ENCODE measurements at regions not wholly inside any gene's neighbourhood (a gene's known extent, or its start where the extent isn't known, plus 50 kb on each side); places are given as distances from the start of the nearest gene placed in this dataset.
"Not testable (repeated sequence)": the region's sequence is repeated elsewhere in the genome, so short reads cannot be mapped to it uniquely, and the experiment has no call there.

DNA sequence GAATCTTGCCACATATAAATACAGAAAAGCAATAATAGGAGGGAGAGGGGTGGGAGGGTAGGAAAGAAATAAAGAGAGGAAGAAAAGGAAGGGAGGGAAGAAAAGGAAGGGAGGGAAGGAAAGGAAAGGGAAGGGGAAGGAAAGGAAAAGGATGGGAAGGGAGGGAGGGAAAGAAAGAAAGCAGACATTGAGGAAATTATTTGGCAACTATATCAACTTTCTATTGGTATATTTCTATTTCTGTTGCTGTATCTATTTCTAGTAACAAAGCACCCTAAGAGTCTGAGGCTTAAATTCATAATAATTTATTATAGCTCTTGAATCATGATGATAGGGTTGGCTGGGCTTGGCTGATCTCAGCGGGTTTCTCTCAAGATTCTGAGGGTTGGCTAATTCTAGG is 648.0 kb downstream of the CCDC85A start:
- H3K36me3 ChIP-seq (ENCODE audit: control insufficient read depth, insufficient read depth, low read length): no peaks in the 10 kb centered on the region
- 80% methylated on average over 1 of the region's 1 CpG; no CpG with 5 or more reads in 1 of the 2 experiments for WGBS, 2 experiments (ENCODE audit: insufficient coverage in 2 of 2)
- H3K4me3 ChIP-seq (ENCODE audit: extremely low read depth, insufficient read depth, low read length, poor library complexity, severe bottlenecking): no peak overlapping the region
- no peaks in the 10 kb centered on the region for H3K9me3 ChIP-seq (ENCODE audit: control insufficient read depth, low read length)
- H3K4me1 ChIP-seq (ENCODE audit: control insufficient read depth, insufficient read depth, low read length, poor library complexity, severe bottlenecking): no peaks in the 10 kb centered on the region
- no peak overlapping the region for H3K27ac ChIP-seq (ENCODE audit: low read depth, low read length, severe bottlenecking)

DNA sequence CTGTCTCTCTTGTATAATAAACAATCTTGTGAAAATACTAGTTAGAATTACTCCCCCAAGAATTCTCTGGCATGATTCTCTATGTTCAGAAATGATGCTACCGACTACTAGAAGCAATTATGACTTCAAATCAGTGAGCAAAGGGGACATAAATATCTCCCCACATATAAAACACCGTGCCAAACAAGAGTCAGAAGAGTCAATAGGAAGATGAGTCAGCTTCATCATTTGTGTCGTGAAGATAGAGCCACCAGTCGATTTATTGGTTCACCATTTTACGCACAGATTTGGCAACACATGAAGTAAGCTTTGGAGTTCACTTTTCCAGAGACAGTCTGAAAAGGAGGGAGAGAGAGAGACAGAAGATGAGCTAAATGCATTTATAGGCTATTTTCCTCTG is 650.9 kb downstream of the CCDC85A start:
- Histone ChIP-seq H3K4me1 (ENCODE audit: control insufficient read depth, insufficient read depth, low read length, poor library complexity, severe bottlenecking) (no peaks in the 10 kb centered on the region), H3K9me3 (ENCODE audit: control insufficient read depth, low read length) (no peaks in the 10 kb centered on the region), H3K36me3 (ENCODE audit: control insufficient read depth, insufficient read depth, low read length) (no peaks in the 10 kb centered on the region), H3K27ac (ENCODE audit: low read depth, low read length, severe bottlenecking) (no peak overlapping the region), H3K4me3 (ENCODE audit: extremely low read depth, insufficient read depth, low read length, poor library complexity, severe bottlenecking) (no peak overlapping the region)
- 94% methylated on average over 3 to 5 of the region's 5 CpGs for WGBS, 2 experiments (ENCODE audit: insufficient coverage in 2 of 2)

DNA sequence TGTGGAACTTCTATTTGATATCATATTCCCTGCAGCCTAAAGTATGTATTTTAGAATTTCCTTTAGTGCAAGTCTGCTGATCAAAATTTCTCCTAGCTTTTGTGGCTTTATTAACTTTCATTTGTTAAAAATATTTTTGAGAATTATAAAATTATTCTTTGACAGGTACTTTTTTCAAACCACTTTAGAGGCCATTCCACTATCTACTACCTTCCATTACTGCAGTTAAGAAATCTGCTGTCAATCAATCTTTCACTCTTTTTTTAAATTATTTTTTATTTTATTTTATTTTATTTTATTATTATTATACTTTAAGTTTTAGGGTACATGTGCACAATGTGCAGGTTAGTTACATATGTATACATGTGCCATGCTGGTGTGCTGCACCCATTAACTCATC is 656.2 kb downstream of the CCDC85A start:
- not testable (repeated sequence) for H3K9me3 ChIP-seq (ENCODE audit: control insufficient read depth, low read length); H3K27ac ChIP-seq (ENCODE audit: low read depth, low read length, severe bottlenecking); H3K4me3 ChIP-seq (ENCODE audit: extremely low read depth, insufficient read depth, low read length, poor library complexity, severe bottlenecking)

GRCh38 chr2:56860991-56861390 is 677.2 kb downstream of the CCDC85A start:
- no peak overlapping the region for H3K27ac ChIP-seq (ENCODE audit: low read depth, low read length, severe bottlenecking)
- H3K4me3 ChIP-seq (ENCODE audit: extremely low read depth, insufficient read depth, low read length, poor library complexity, severe bottlenecking): no peak overlapping the region
- no peaks in the 10 kb centered on the region for H3K36me3 ChIP-seq (ENCODE audit: control insufficient read depth, insufficient read depth, low read length)
- H3K4me1 ChIP-seq (ENCODE audit: control insufficient read depth, insufficient read depth, low read length, poor library complexity, severe bottlenecking): no peaks in the 10 kb centered on the region
- no peaks in the 10 kb centered on the region for H3K9me3 ChIP-seq (ENCODE audit: control insufficient read depth, low read length)

More for the DNA sequence above, 656.2 kb downstream of the CCDC85A start:
- H3K4me1 ChIP-seq (ENCODE audit: control insufficient read depth, insufficient read depth, low read length, poor library complexity, severe bottlenecking); H3K36me3 ChIP-seq (ENCODE audit: control insufficient read depth, insufficient read depth, low read length): not testable (repeated sequence)

DNA sequence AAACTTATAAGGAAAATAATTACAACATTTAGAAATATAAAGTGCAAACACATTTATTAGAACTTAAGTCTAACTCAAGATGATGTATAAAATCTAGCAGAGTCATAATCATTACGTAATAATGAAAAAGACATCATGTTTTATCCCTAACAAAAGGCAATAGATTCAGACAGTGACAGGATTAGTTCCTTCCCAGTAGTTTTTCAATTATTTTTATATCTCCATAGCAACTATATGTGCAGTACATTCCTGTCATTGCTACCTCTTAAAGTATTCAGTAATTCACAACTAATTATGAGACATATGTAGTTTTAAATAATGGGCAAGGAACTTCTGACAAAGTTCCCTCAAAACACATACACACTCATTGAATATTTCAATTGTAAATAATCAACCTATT is 687.9 kb downstream of the CCDC85A start:
- no peak overlapping the region for H3K4me3 ChIP-seq (ENCODE audit: extremely low read depth, insufficient read depth, low read length, poor library complexity, severe bottlenecking)
- H3K4me1 ChIP-seq (ENCODE audit: control insufficient read depth, insufficient read depth, low read length, poor library complexity, severe bottlenecking): no peaks in the 10 kb centered on the region
- H3K9me3 ChIP-seq (ENCODE audit: control insufficient read depth, low read length): no peaks in the 10 kb centered on the region
- no peaks in the 10 kb centered on the region for H3K36me3 ChIP-seq (ENCODE audit: control insufficient read depth, insufficient read depth, low read length)
- no peak overlapping the region for H3K27ac ChIP-seq (ENCODE audit: low read depth, low read length, severe bottlenecking)
- 78 to 88% methylated on average over 1 of the region's 1 CpG for WGBS, 2 experiments (ENCODE audit: insufficient coverage in 2 of 2)

- H3K9me3 ChIP-seq (ENCODE audit: control insufficient read depth, low read length): no peaks in the 10 kb centered on the region
- no peaks in the 10 kb centered on the region for H3K4me1 ChIP-seq (ENCODE audit: control insufficient read depth, insufficient read depth, low read length, poor library complexity, severe bottlenecking)
- H3K4me3 ChIP-seq (ENCODE audit: extremely low read depth, insufficient read depth, low read length, poor library complexity, severe bottlenecking): no peak overlapping the region
- no peak overlapping the region for H3K27ac ChIP-seq (ENCODE audit: low read depth, low read length, severe bottlenecking)
- 90 to 100% methylated on average over 3 to 4 of the region's 4 CpGs for WGBS, 2 experiments (ENCODE audit: insufficient coverage in 2 of 2)
- no peaks in the 10 kb centered on the region for H3K36me3 ChIP-seq (ENCODE audit: control insufficient read depth, insufficient read depth, low read length)
Observed at GRCh38 chr2:56874717-56875116, 690.9 kb downstream of the CCDC85A start.

GRCh38 chr2:56889738-56890137 is 705.9 kb downstream of the CCDC85A start:
- H3K4me3 ChIP-seq (ENCODE audit: extremely low read depth, insufficient read depth, low read length, poor library complexity, severe bottlenecking): no peak overlapping the region
- H3K36me3 ChIP-seq (ENCODE audit: control insufficient read depth, insufficient read depth, low read length): no peaks in the 10 kb centered on the region
- H3K27ac ChIP-seq (ENCODE audit: low read depth, low read length, severe bottlenecking): no peak overlapping the region
- H3K9me3 ChIP-seq (ENCODE audit: control insufficient read depth, low read length): no peaks in the 10 kb centered on the region
- WGBS, 2 experiments (ENCODE audit: insufficient coverage in 2 of 2): no CpG with 5 or more reads among the region's 2 CpGs
- no peaks in the 10 kb centered on the region for H3K4me1 ChIP-seq (ENCODE audit: control insufficient read depth, insufficient read depth, low read length, poor library complexity, severe bottlenecking)

DNA sequence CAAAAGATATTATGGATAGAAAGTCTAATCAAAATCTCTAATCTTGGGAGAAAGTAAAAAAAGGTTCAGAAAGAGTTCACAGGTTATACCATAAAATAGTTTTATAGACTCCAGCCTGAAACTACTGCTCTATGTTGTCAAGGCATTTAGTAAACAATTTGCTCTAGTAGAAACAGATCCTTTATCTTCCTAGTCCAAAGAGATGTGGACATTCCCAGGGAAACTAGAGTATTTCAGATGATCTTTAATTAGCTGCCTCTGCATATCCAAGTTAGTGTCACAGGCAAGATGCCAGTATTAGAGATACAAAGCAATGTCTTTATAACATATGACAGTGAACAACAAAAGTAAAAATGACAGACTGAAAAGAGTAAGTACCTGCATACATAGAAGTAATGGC is 708.6 kb downstream of the CCDC85A start:
- no peak overlapping the region for H3K27ac ChIP-seq (ENCODE audit: low read depth, low read length, severe bottlenecking)
- no peaks in the 10 kb centered on the region for H3K36me3 ChIP-seq (ENCODE audit: control insufficient read depth, insufficient read depth, low read length)
- no peak overlapping the region for H3K4me3 ChIP-seq (ENCODE audit: extremely low read depth, insufficient read depth, low read length, poor library complexity, severe bottlenecking)
- H3K9me3 ChIP-seq (ENCODE audit: control insufficient read depth, low read length): no peaks in the 10 kb centered on the region
- H3K4me1 ChIP-seq (ENCODE audit: control insufficient read depth, insufficient read depth, low read length, poor library complexity, severe bottlenecking): no peaks in the 10 kb centered on the region

GRCh38 chr2:56898986-56899385 is 715.2 kb downstream of the CCDC85A start:
- H3K4me1 ChIP-seq (ENCODE audit: control insufficient read depth, insufficient read depth, low read length, poor library complexity, severe bottlenecking): no peaks in the 10 kb centered on the region
- no CpG with 5 or more reads among the region's 1 CpG for WGBS, 2 experiments (ENCODE audit: insufficient coverage in 2 of 2)
- H3K36me3 ChIP-seq (ENCODE audit: control insufficient read depth, insufficient read depth, low read length): no peaks in the 10 kb centered on the region
- H3K27ac ChIP-seq (ENCODE audit: low read depth, low read length, severe bottlenecking): no peak overlapping the region
- H3K9me3 ChIP-seq (ENCODE audit: control insufficient read depth, low read length): no peaks in the 10 kb centered on the region
- H3K4me3 ChIP-seq (ENCODE audit: extremely low read depth, insufficient read depth, low read length, poor library complexity, severe bottlenecking): no peak overlapping the region

- Histone ChIP-seq H3K4me1 (ENCODE audit: control insufficient read depth, insufficient read depth, low read length, poor library complexity, severe bottlenecking) (no peaks in the 10 kb centered on the region), H3K4me3 (ENCODE audit: extremely low read depth, insufficient read depth, low read length, poor library complexity, severe bottlenecking) (no peak overlapping the region), H3K36me3 (ENCODE audit: control insufficient read depth, insufficient read depth, low read length) (no peaks in the 10 kb centered on the region), H3K9me3 (ENCODE audit: control insufficient read depth, low read length) (no peaks in the 10 kb centered on the region), H3K27ac (ENCODE audit: low read depth, low read length, severe bottlenecking) (no peak overlapping the region)
- 81 to 97% methylated on average over 4 of the region's 4 CpGs for WGBS, 2 experiments (ENCODE audit: insufficient coverage in 2 of 2)
Observed at GRCh38 chr2:56912490-56912889, 728.7 kb downstream of the CCDC85A start.

GRCh38 chr2:56918790-56919189 is 735.0 kb downstream of the CCDC85A start:
- Histone ChIP-seq H3K4me3 (ENCODE audit: extremely low read depth, insufficient read depth, low read length, poor library complexity, severe bottlenecking) (no peak overlapping the region), H3K36me3 (ENCODE audit: control insufficient read depth, insufficient read depth, low read length) (no peaks in the 10 kb centered on the region), H3K4me1 (ENCODE audit: control insufficient read depth, insufficient read depth, low read length, poor library complexity, severe bottlenecking) (no peaks in the 10 kb centered on the region), H3K27ac (ENCODE audit: low read depth, low read length, severe bottlenecking) (no peak overlapping the region), H3K9me3 (ENCODE audit: control insufficient read depth, low read length) (no peaks in the 10 kb centered on the region)

- no peaks in the 10 kb centered on the region for H3K4me1 ChIP-seq (ENCODE audit: control insufficient read depth, insufficient read depth, low read length, poor library complexity, severe bottlenecking)
- H3K4me3 ChIP-seq (ENCODE audit: extremely low read depth, insufficient read depth, low read length, poor library complexity, severe bottlenecking): no peak overlapping the region
- H3K27ac ChIP-seq (ENCODE audit: low read depth, low read length, severe bottlenecking): no peak overlapping the region
- whole genome bisulfite sequencing, 2 experiments (ENCODE audit: insufficient coverage in 2 of 2): no CpG with 5 or more reads among the region's 2 CpGs
- no peaks in the 10 kb centered on the region for H3K9me3 ChIP-seq (ENCODE audit: control insufficient read depth, low read length)
- no peaks in the 10 kb centered on the region for H3K36me3 ChIP-seq (ENCODE audit: control insufficient read depth, insufficient read depth, low read length)
Observed at GRCh38 chr2:56933976-56934375, 750.2 kb downstream of the CCDC85A start.

Measured in mesodermal cell (in vitro differentiated cells).